HCT116 (cell line): ENCODE measurements at regions not wholly inside any gene's neighbourhood (a gene's known extent, or its start where the extent isn't known, plus 50 kb on each side); places are given as distances from the start of the nearest gene placed in this dataset.

Experiments used
- ATAC-seq: fragments of 200-7000 bp; cut with Tn5 transposase; 2 replicates; pipeline ENCODE4 v1.9.1; 2020; ENCODE audit warnings: mild to moderate bottlenecking, moderate library complexity
- BruUV-seq: library from RNA; stranded (reverse); fragments of 400-500 nt; replicated peaks from 2 replicates; lab custom pipeline; 2021; lab: Mats Ljungman, UMichigan
- CTCF ChIA-PET: fragments of 300-600 bp; sonication (Branson Sonifier 250); formaldehyde crosslinking; loops from one replicate; lab custom pipeline; 2021; ENCODE audit warnings: antibody characterized with exemption; lab: Charles Lee
- POLR2A ChIA-PET: fragments of 300-600, 350-600 bp; sonication (Branson Sonifier 250); formaldehyde crosslinking; loops from one replicate; lab custom pipeline; 2021; ENCODE audit warnings: antibody characterized with exemption; lab: Charles Lee
- RAD21 ChIA-PET, 2 experiments: fragments of 300-600 bp; sonication (Branson Sonifier 250); formaldehyde crosslinking; loops; one replicate each; lab custom pipeline; 2023; ENCODE audit warnings: low total read pairs in 2 of 2; ENCODE audit not compliant: uncharacterized antibody in 2 of 2, unreplicated experiment in 2 of 2, low non-redundant PET in 1 of 2; lab: Charles Lee
- DNase-seq: peaks from one replicate; pipeline ENCODE4 v3.0.0-alpha.2; 2010; ENCODE audit warnings: low read depth, low spot score
- H2AFZ ChIP-seq: fragments of 200-600 bp; shearing (Covaris generic), sonication (generic); 2 replicates; pipeline ENCODE4 v1.6.1; 2017; ENCODE audit warnings: low read depth, mixed run types, mixed read lengths, antibody characterized with exemption, low read length; ENCODE audit not compliant: poor library complexity, severe bottlenecking
- H3K27ac ChIP-seq: 2 replicates; pipeline ENCODE4 v1.5.1; 2012; ENCODE audit warnings: low read depth, low read length
- H3K27me3 ChIP-seq: fragments of 200-600 bp; sonication (generic); 2 replicates; pipeline ENCODE4 v1.6.1; 2016; ENCODE audit warnings: mixed run types, low read length, mixed read lengths; ENCODE audit not compliant: insufficient read depth
- H3K36me3 ChIP-seq, 2 experiments: fragments of 200-500 bp in 1 of 2; fragments of 200-600 bp in 1 of 2; sonication (Bioruptor generic) in 1 of 2; sonication (generic) in 1 of 2; 2 replicates each; pipeline versions ENCODE4 v1.5.1 to v1.6.1; 2014 to 2016; ENCODE audit warnings: low read length in 2 of 2, inconsistent platforms in 1 of 2, mixed read lengths in 1 of 2, mixed run types in 1 of 2; ENCODE audit not compliant: insufficient read depth in 2 of 2, control insufficient read depth in 1 of 2
- H3K4me1 ChIP-seq, 2 experiments: fragments of 200-600 bp in 1 of 2; sonication (generic) in 1 of 2; 2 replicates each; pipeline versions ENCODE4 v1.5.1 to v1.6.1; 2012 to 2017; ENCODE audit warnings: low read length in 2 of 2, inconsistent platforms in 1 of 2, mild to moderate bottlenecking in 1 of 2, mixed read lengths in 1 of 2, mixed run types in 1 of 2, moderate library complexity in 1 of 2; ENCODE audit not compliant: insufficient read depth in 2 of 2, control insufficient read depth in 1 of 2
- H3K4me2 ChIP-seq: fragments of 200-600 bp; sonication (generic); 2 replicates; pipeline ENCODE4 v1.6.1; 2017; ENCODE audit warnings: mixed run types, low read length, mixed read lengths
- H3K4me3 ChIP-seq, 2 experiments: fragments of 200-600 bp in 1 of 2; sonication (generic) in 1 of 2; replicated peaks in 1 of 2; 2 replicates each; pipeline ENCODE4 v1.5.1; 2011 to 2016; ENCODE audit warnings: low read length in 2 of 2, control low read depth in 1 of 2, low read depth in 1 of 2, mild to moderate bottlenecking in 1 of 2, mixed read lengths in 1 of 2, mixed run types in 1 of 2
- H3K79me2 ChIP-seq: fragments of 200-600 bp; sonication (generic); 2 replicates; pipeline ENCODE4 v1.6.1; 2017; ENCODE audit warnings: mild to moderate bottlenecking, mixed run types, low read length, moderate library complexity, mixed read lengths; ENCODE audit not compliant: insufficient read depth
- H3K9ac ChIP-seq: fragments of 200-600 bp; sonication (generic); 2 replicates; pipeline ENCODE4 v1.6.1; 2016; ENCODE audit warnings: low read length, mixed read lengths
- H3K9me2 ChIP-seq: fragments of 200-600 bp; sonication (generic), shearing (Covaris generic); 2 replicates; pipeline ENCODE4 v1.6.1; 2017; ENCODE audit warnings: mixed run types, mild to moderate bottlenecking, moderate library complexity; ENCODE audit not compliant: insufficient read depth
- H3K9me3 ChIP-seq, 2 experiments: fragments of 200-500 bp in 1 of 2; fragments of 200-600 bp in 1 of 2; sonication (Bioruptor generic) in 1 of 2; sonication (generic) in 1 of 2; 2 replicates each; pipeline ENCODE4 v1.6.1; 2014 to 2017; ENCODE audit warnings: low read length in 2 of 2, mixed read lengths in 2 of 2, inconsistent platforms in 1 of 2, low read depth in 1 of 2, mild to moderate bottlenecking in 1 of 2, mixed run types in 1 of 2, moderate library complexity in 1 of 2; ENCODE audit not compliant: control insufficient read depth in 1 of 2, insufficient read depth in 1 of 2
- H4K20me1 ChIP-seq: fragments of 200-600 bp; sonication (generic), shearing (Covaris generic); 2 replicates; pipeline ENCODE4 v1.6.1; 2017; ENCODE audit warnings: mixed run types, mild to moderate bottlenecking, moderate library complexity; ENCODE audit not compliant: insufficient read depth
- CBX3 ChIP-seq: IDR thresholded peaks from 2 replicates; pipeline ENCODE4 v1.6.1; 2012; ENCODE audit warnings: low read depth
- CEBPB ChIP-seq: IDR thresholded peaks from 2 replicates; pipeline ENCODE4 v1.6.1; 2012; ENCODE audit warnings: low read depth
- ELF1 ChIP-seq: IDR thresholded peaks from 2 replicates; pipeline ENCODE4 v1.6.1; 2012; ENCODE audit warnings: low read depth, borderline replicate concordance
- EZH2 ChIP-seq: fragments of 200-600 bp; sonication (generic); IDR thresholded peaks from 2 replicates; pipeline ENCODE4 v1.6.1; 2017; ENCODE audit warnings: antibody characterized with exemption, mixed run types
- JUND ChIP-seq: IDR thresholded peaks from 2 replicates; pipeline ENCODE4 v1.6.1; 2012
- POLR2A ChIP-seq: IDR thresholded peaks from 2 replicates; pipeline ENCODE4 v1.7.0; 2011; ENCODE audit warnings: borderline replicate concordance; ENCODE audit not compliant: insufficient read depth, insufficient read length; ENCODE audit errors: extremely low read depth
- RAD21 ChIP-seq: IDR thresholded peaks from 2 replicates; pipeline ENCODE4 v1.6.1; 2012; ENCODE audit warnings: low read depth, mild to moderate bottlenecking
- SP1 ChIP-seq: IDR thresholded peaks from 2 replicates; pipeline ENCODE4 v1.6.1; 2012; ENCODE audit warnings: low read depth
- SRF ChIP-seq: IDR thresholded peaks from 2 replicates; pipeline ENCODE4 v1.6.1; 2012; ENCODE audit warnings: low read depth
- TCF7L2 ChIP-seq: IDR thresholded peaks from 2 replicates; pipeline ENCODE4 v1.7.0; 2011; ENCODE audit warnings: borderline replicate concordance, inconsistent platforms; ENCODE audit not compliant: insufficient read depth, insufficient read length; ENCODE audit errors: extremely low read depth
- YY1 ChIP-seq: IDR thresholded peaks from 2 replicates; pipeline ENCODE4 v1.6.1; 2011; ENCODE audit warnings: low read length, low read depth, moderate library complexity, mild to moderate bottlenecking; ENCODE audit not compliant: insufficient replicate concordance; ENCODE audit errors: extremely low read depth
- ZFX ChIP-seq: fragments of 450-650 bp; IDR thresholded peaks from 2 replicates; pipeline ENCODE4 v1.6.1; 2017
- ZNF274 ChIP-seq: fragments of 200-500 bp; sonication (Bioruptor generic); IDR thresholded peaks from 2 replicates; pipeline ENCODE4 v1.6.1; 2014; ENCODE audit warnings: mild to moderate bottlenecking, low read depth, low read length, inconsistent platforms
- intact Hi-C: fragments of 100-400 bp; cut with micrococcal nuclease; formaldehyde crosslinking; loops from 2 replicates; pipeline ENCODE4 v1.10.0; 2022
- TF ChIP-seq, protein P1 (sequence below): IDR thresholded peaks from 2 replicates; pipeline ENCODE4 v1.6.1; 2012
- TF ChIP-seq, protein P2 (sequence below), 3 experiments: fragments of 200-600 bp in 1 of 3; sonication (generic) in 1 of 3; IDR thresholded peaks in 2 of 3; conservative IDR thresholded peaks in 1 of 3; 2 replicates each; pipeline ENCODE4 v1.5.1; 2012 to 2017; ENCODE audit warnings: low read depth in 2 of 3, low read length in 2 of 3, antibody characterized with exemption in 1 of 3, borderline replicate concordance in 1 of 3, control low read depth in 1 of 3, mild to moderate bottlenecking in 1 of 3, mixed read lengths in 1 of 3, mixed run types in 1 of 3, moderate library complexity in 1 of 3; ENCODE audit not compliant: insufficient read depth in 1 of 3
- TF ChIP-seq, protein P3 (sequence below): IDR thresholded peaks from 2 replicates; pipeline ENCODE4 v1.6.1; 2012

DNA sequence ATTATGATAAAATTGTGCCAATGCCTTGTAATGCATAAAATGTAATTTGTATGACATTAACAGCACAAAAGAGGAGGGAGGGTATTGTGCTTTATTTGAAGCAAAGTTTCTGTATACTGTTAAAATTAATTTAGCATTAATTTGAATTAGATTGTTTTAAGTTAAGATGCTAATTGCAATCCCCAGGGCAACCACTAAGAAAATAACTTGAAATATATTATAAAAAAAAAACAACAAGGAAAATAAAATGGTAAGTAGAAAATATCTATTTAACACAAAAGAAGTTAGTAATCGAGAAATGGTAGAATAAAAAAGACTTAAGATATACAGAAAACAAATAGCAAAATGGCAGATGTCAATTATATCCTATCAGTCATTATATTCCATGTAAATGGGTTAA is 131.4 kb upstream of the KAZN start:
- POLR2A ChIA-PET: no interaction called here
- RAD21 ChIA-PET: no interaction called here
- intact Hi-C loops: no loop called here
- Histone ChIP-seq H3K27me3 (peaks cover 21% of the 10 kb centered on the region), H3K9me3 (no peaks in the 10 kb centered on the region), H3K4me1 (no peaks in the 10 kb centered on the region), H3K4me2 (no peak overlapping the region), H3K9me2 (no peaks in the 10 kb centered on the region), H3K27ac (no peak overlapping the region), H3K36me3 (no peaks in the 10 kb centered on the region), H3K4me3 (no peak overlapping the region), H3K9ac (no peak overlapping the region), H2AFZ (no peak overlapping the region), H3K79me2 (no peaks in the 10 kb centered on the region), H4K20me1 (no peaks in the 10 kb centered on the region)
- no TSS peak for BruUV-seq
- TF ChIP-seq SRF (no peak), EZH2 (no peak), JUND (no peak), SP1 (no peak), ZFX (no peak), ZNF274 (no peak), ELF1 (no peak)
- TF ChIP-seq, protein P1, sequence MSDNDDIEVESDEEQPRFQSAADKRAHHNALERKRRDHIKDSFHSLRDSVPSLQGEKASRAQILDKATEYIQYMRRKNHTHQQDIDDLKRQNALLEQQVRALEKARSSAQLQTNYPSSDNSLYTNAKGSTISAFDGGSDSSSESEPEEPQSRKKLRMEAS: no peak
- CTCF ChIA-PET: no interaction called here
- DNase-seq (no peak), ATAC-seq (no peak)

DNA sequence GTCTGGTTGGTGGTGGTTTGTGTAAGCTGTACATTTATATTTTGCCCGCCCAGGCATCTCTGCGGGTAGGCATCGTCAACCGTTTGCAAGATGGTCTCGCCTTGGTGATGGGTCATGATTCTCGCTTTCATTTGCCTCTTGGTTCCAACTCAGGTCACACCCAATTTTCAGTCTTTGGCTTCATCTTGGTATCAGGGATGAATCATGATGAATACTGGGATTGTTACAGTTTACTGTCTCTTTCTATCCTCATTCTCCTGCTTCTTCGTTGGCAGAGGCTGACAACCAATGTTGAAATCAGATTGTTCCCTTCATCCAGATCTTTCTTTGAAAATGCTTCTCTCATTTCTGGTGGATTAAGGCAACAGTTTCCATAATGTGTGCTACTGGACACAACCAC is 129.7 kb upstream of the KAZN start:
- Histone ChIP-seq H3K4me3 (no peak overlapping the region), H3K27me3 (peaks cover 23% of the 10 kb centered on the region), H3K36me3 (no peaks in the 10 kb centered on the region), H3K27ac (no peak overlapping the region), H3K9me3 (no peaks in the 10 kb centered on the region), H3K4me2 (no peak overlapping the region), H3K79me2 (no peaks in the 10 kb centered on the region), H2AFZ (no peak overlapping the region), H3K9me2 (no peaks in the 10 kb centered on the region), H4K20me1 (no peaks in the 10 kb centered on the region), H3K9ac (no peak overlapping the region), H3K4me1 (no peaks in the 10 kb centered on the region)
- DNase-seq (no peak), ATAC-seq (no peak)
- CTCF ChIA-PET: no interaction called here
- RAD21 ChIA-PET: no interaction called here
- intact Hi-C loops: no loop called here
- BruUV-seq: no TSS peak
- TF ChIP-seq ELF1 (no peak), RAD21 (no peak), SP1 (no peak), TCF7L2 (no peak), EZH2 (no peak), CEBPB (no peak), CBX3 (no peak), POLR2A (no peak), YY1 (no peak), ZFX (no peak)
- TF ChIP-seq, protein P2, sequence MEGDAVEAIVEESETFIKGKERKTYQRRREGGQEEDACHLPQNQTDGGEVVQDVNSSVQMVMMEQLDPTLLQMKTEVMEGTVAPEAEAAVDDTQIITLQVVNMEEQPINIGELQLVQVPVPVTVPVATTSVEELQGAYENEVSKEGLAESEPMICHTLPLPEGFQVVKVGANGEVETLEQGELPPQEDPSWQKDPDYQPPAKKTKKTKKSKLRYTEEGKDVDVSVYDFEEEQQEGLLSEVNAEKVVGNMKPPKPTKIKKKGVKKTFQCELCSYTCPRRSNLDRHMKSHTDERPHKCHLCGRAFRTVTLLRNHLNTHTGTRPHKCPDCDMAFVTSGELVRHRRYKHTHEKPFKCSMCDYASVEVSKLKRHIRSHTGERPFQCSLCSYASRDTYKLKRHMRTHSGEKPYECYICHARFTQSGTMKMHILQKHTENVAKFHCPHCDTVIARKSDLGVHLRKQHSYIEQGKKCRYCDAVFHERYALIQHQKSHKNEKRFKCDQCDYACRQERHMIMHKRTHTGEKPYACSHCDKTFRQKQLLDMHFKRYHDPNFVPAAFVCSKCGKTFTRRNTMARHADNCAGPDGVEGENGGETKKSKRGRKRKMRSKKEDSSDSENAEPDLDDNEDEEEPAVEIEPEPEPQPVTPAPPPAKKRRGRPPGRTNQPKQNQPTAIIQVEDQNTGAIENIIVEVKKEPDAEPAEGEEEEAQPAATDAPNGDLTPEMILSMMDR (IDR thresholded peaks at IDR 0.05 in 2 of 3, conservative IDR thresholded peaks at IDR 0.05 in 1 of 3; ENCODE audit: borderline replicate concordance in 1 of 3, insufficient read depth in 1 of 3, low read depth in 2 of 3, low read length in 2 of 3): no peak
- TF ChIP-seq, protein P1: no peak
- TF ChIP-seq, protein P3, sequence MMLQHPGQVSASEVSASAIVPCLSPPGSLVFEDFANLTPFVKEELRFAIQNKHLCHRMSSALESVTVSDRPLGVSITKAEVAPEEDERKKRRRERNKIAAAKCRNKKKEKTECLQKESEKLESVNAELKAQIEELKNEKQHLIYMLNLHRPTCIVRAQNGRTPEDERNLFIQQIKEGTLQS: no peak
- POLR2A ChIA-PET: no interaction called here
